B cell (primary cell): ENCODE measurements at regions not wholly inside any gene's neighbourhood (a gene's known extent, or its start where the extent isn't known, plus 50 kb on each side); places are given as distances from the start of the nearest gene placed in this dataset.

Experiments
- ATAC-seq: fragments of 200-7000 bp; cut with Tn5 transposase; one replicate; pipeline ENCODE4 v1.10.0; 2021; ENCODE audit warnings: low read depth, mild to moderate bottlenecking, moderate number of reproducible peaks, moderate library complexity
- CTCF ChIA-PET: fragments of 350-600 bp; sonication (Branson Sonifier 250); formaldehyde crosslinking; loops from one replicate; lab custom pipeline; 2021; ENCODE audit warnings: antibody characterized with exemption, inconsistent platforms; lab: Charles Lee
- POLR2A ChIA-PET: fragments of 350-600 bp; sonication (Branson Sonifier 250); formaldehyde crosslinking; loops from one replicate; lab custom pipeline; 2021; ENCODE audit warnings: antibody characterized with exemption; lab: Charles Lee
- DNase-seq: peaks from one replicate; pipeline ENCODE4 v3.0.0; 2013
- H2AFZ ChIP-seq: 2 replicates; pipeline ENCODE4 v1.6.1; 2012; ENCODE audit warnings: mild to moderate bottlenecking, low read depth, low read length; ENCODE audit not compliant: insufficient read depth, poor library complexity, severe bottlenecking
- H3K27ac ChIP-seq, 2 donors: 1 replicate in 1 of 2; 2 replicates in 1 of 2; pipeline ENCODE4 v1.5.1; 2012 to 2013; ENCODE audit warnings: low read length in 2 of 2, mild to moderate bottlenecking in 2 of 2, moderate library complexity in 1 of 2
- H3K27me3 ChIP-seq, 4 experiments: fragments of 200-600 bp in 1 of 4; sonication (generic) in 1 of 4; replicated peaks in 1 of 4; 1 replicate in 2 of 4; 2 replicates in 2 of 4; pipeline versions ENCODE4 v1.6.1 to v1.7.0; 2013 to 2016; ENCODE audit warnings: low read length in 3 of 4, mild to moderate bottlenecking in 2 of 4, mixed read lengths in 1 of 4, moderate library complexity in 1 of 4; ENCODE audit not compliant: insufficient read depth in 4 of 4, control insufficient read depth in 3 of 4; ENCODE audit errors: control extremely low read depth in 1 of 4
- H3K36me3 ChIP-seq, 2 experiments: replicated peaks in 1 of 2; 1 replicate in 1 of 2; 2 replicates in 1 of 2; pipeline versions ENCODE4 v1.6.1 to v1.7.1; 2013; ENCODE audit warnings: low read length in 1 of 2; ENCODE audit not compliant: insufficient read depth in 2 of 2, control insufficient read depth in 1 of 2; ENCODE audit errors: control extremely low read depth in 1 of 2, extremely low read depth in 1 of 2
- H3K4me1 ChIP-seq, 2 donors: fragments of 200-600 bp in 1 of 2; sonication (generic) in 1 of 2; 1 replicate in 1 of 2; 2 replicates in 1 of 2; pipeline versions ENCODE4 v1.5.1 to v1.6.1; 2013 to 2017; ENCODE audit warnings: low read length in 2 of 2; ENCODE audit not compliant: control insufficient read depth in 2 of 2, insufficient read depth in 2 of 2
- H3K4me2 ChIP-seq: replicated peaks from 2 replicates; pipeline ENCODE3; 2012; ENCODE audit warnings: mild to moderate bottlenecking, low read depth, low read length; ENCODE audit not compliant: poor library complexity, severe bottlenecking
- H3K4me3 ChIP-seq, 5 experiments: fragments of 200-600 bp in 1 of 5; sonication (generic) in 1 of 5; 1 replicate in 3 of 5; 2 replicates in 2 of 5; pipeline versions ENCODE4 v1.5.1 to v1.7.0; 2011 to 2016; ENCODE audit warnings: low read length in 4 of 5, mild to moderate bottlenecking in 4 of 5, low read depth in 2 of 5, control low read depth in 1 of 5, moderate library complexity in 1 of 5; ENCODE audit not compliant: insufficient read depth in 1 of 5; ENCODE audit errors: control extremely low read depth in 1 of 5, extremely low read depth in 1 of 5
- H3K79me2 ChIP-seq: fragments of 200-600 bp; sonication (generic); one replicate; pipeline ENCODE4 v1.6.0; 2016; ENCODE audit warnings: low read length; ENCODE audit not compliant: control insufficient read depth, insufficient read depth
- H3K9ac ChIP-seq: fragments of 200-600 bp; sonication (generic); 2 replicates; pipeline ENCODE4 v1.6.1; 2017; ENCODE audit warnings: mild to moderate bottlenecking, low read length, moderate library complexity
- H3K9me3 ChIP-seq, 3 donors: one replicate each; pipeline versions ENCODE4 v1.6.1 to v1.7.1; 2013; ENCODE audit warnings: low read length in 2 of 3; ENCODE audit not compliant: control insufficient read depth in 2 of 3, insufficient read depth in 1 of 3; ENCODE audit errors: control extremely low read depth in 1 of 3
- H4K20me1 ChIP-seq: 2 replicates; pipeline ENCODE4 v1.6.0; 2012; ENCODE audit warnings: mild to moderate bottlenecking, low read length; ENCODE audit not compliant: insufficient read depth, control insufficient read depth, poor library complexity, severe bottlenecking
- H3K27ac Mint-ChIP-seq: one replicate; pipeline ENCODE4 v1.8.0; 2021; ENCODE audit warnings: mixed read lengths
- H3K27me3 Mint-ChIP-seq: one replicate; pipeline ENCODE4 v1.8.0; 2021; ENCODE audit warnings: mixed read lengths
- H3K4me1 Mint-ChIP-seq: one replicate; pipeline ENCODE4 v1.8.0; 2021; ENCODE audit warnings: mixed read lengths
- H3K4me3 Mint-ChIP-seq: one replicate; pipeline ENCODE4 v1.8.0; 2021; ENCODE audit warnings: mixed read lengths
- H3K9me3 Mint-ChIP-seq: one replicate; pipeline ENCODE4 v1.8.0; 2022; ENCODE audit warnings: mixed read lengths; ENCODE audit not compliant: insufficient read depth
- CTCF ChIP-seq: fragments of 200-600 bp; IDR thresholded peaks from one replicate; pipeline ENCODE4 v1.8.0; 2022; ENCODE audit warnings: antibody characterized with exemption, mild to moderate bottlenecking
- EZH2 ChIP-seq: IDR thresholded peaks from 2 replicates; pipeline ENCODE4 v1.6.1; 2012; ENCODE audit warnings: borderline replicate concordance, low read depth, mild to moderate bottlenecking, moderate library complexity, low read length; ENCODE audit not compliant: insufficient read depth, poor library complexity, severe bottlenecking
- WGBS: methylation state at CpG from one replicate; pipeline ENCODE4 v1.1.5; 2013; ENCODE audit warnings: missing lambda C conversion rate; ENCODE audit not compliant: insufficient coverage; 5-methylcytosine and 5-hydroxymethylcytosine counted together
- intact Hi-C: fragments of 100-400 bp; cut with micrococcal nuclease; formaldehyde crosslinking; loops from one replicate; pipeline ENCODE4 v1.10.0; 2022

- TF ChIP-seq CTCF (no peak), EZH2 (no peak)
- H3K79me2 ChIP-seq: no peaks in the 10 kb centered on the region
- intact Hi-C loops: no loop called here
- H3K9ac ChIP-seq: no peak overlapping the region
- no peaks in the 10 kb centered on the region for H4K20me1 ChIP-seq
- Mint-ChIP-seq H3K9me3 (no peaks in the 10 kb centered on the region), H3K4me1 (no peaks in the 10 kb centered on the region), H3K27me3 (no peaks in the 10 kb centered on the region), H3K4me3 (no peak overlapping the region), H3K27ac (no peak overlapping the region)
- H3K36me3 ChIP-seq: no peaks in the 10 kb centered on the region
- H3K4me3 ChIP-seq: no peak overlapping the region
- no peaks in the 10 kb centered on the region for H3K9me3 ChIP-seq
- DNase-seq: no peak
- no peak overlapping the region for H2AFZ ChIP-seq
- H3K4me1 ChIP-seq: no peaks in the 10 kb centered on the region
- ATAC-seq: no peak
- WGBS: 90% methylated on average over 5 of the region's 7 CpGs
- H3K27ac ChIP-seq: no peak overlapping the region
- H3K4me2 ChIP-seq: no peak overlapping the region
- no peaks in the 10 kb centered on the region for H3K27me3 ChIP-seq
- POLR2A ChIA-PET: no interaction called here
- CTCF ChIA-PET: no interaction called here
Measured at GRCh38 chr2:150136893-150137292, 350.6 kb downstream of the RND3 start.

- Histone ChIP-seq H3K79me2 (no peaks in the 10 kb centered on the region), H3K9ac (no peak overlapping the region), H4K20me1 (no peaks in the 10 kb centered on the region), H3K4me3 (no peak overlapping the region), H3K27ac (no peak overlapping the region), H3K4me1 (no peaks in the 10 kb centered on the region), H3K4me2 (no peak overlapping the region), H3K36me3 (no peaks in the 10 kb centered on the region), H2AFZ (no peak overlapping the region), H3K9me3 (no peaks in the 10 kb centered on the region), H3K27me3 (no peaks in the 10 kb centered on the region)
- 75% methylated on average over 1 of the region's 3 CpGs for WGBS
- H3K4me3 Mint-ChIP-seq: no peak overlapping the region
- H3K27me3 Mint-ChIP-seq: no peaks in the 10 kb centered on the region
- no peak overlapping the region for H3K27ac Mint-ChIP-seq
- ATAC-seq: no peak
- DNase-seq: no peak
- ChIA-PET POLR2A (no interaction called here), CTCF (no interaction called here)
- no peaks in the 10 kb centered on the region for H3K9me3 Mint-ChIP-seq
- intact Hi-C loops: no loop called here
- no peak for TF ChIP-seq CTCF
- no peak for TF ChIP-seq EZH2
- H3K4me1 Mint-ChIP-seq: no peaks in the 10 kb centered on the region
Measured at GRCh38 chr2:150136401-150136800, 351.1 kb downstream of the RND3 start.
